GM18909 (cell line): ENCODE measurements at regions not wholly inside any gene's neighbourhood (a gene's known extent, or its start where the extent isn't known, plus 50 kb on each side); places are given as distances from the start of the nearest gene placed in this dataset.

Experiments
- ATAC-seq: cut with Tn5 transposase; IDR thresholded peaks from one replicate; pipeline ENCODE4 v1.9.1; 2021; ENCODE audit warnings: mild to moderate bottlenecking; ENCODE audit not compliant: unreplicated experiment, poor library complexity

GRCh38 chr19:29290853-29291252, 77.9 kb upstream of the UQCRFS1 start:
- ATAC-seq: no peak

- no peak for ATAC-seq
These were observed 79.2 kb upstream of the UQCRFS1 start for GRCh38 chr19:29292153-29292552.

- no peak for ATAC-seq
These were observed 79.6 kb upstream of the UQCRFS1 start for GRCh38 chr19:29292562-29292961.

- ATAC-seq: no peak
These were observed 80.3 kb upstream of the UQCRFS1 start for GRCh38 chr19:29293292-29293691.

- no peak for ATAC-seq
These were observed 80.9 kb upstream of the UQCRFS1 start for GRCh38 chr19:29293736-29294342.

- ATAC-seq: no peak
These were observed 81.4 kb upstream of the UQCRFS1 start for GRCh38 chr19:29294343-29294811.

GRCh38 chr19:29295285-29295684, 82.3 kb upstream of the UQCRFS1 start:
- no peak for ATAC-seq

- ATAC-seq: no peak
These were observed 84.4 kb upstream of the UQCRFS1 start for GRCh38 chr19:29297381-29297780.

GRCh38 chr19:29299416-29300380, 86.7 kb upstream of the UQCRFS1 start:
- ATAC-seq: no peak

- no peak for ATAC-seq
These were observed 89.3 kb upstream of the UQCRFS1 start for GRCh38 chr19:29302002-29302928.

GRCh38 chr19:29303069-29303718, 90.2 kb upstream of the UQCRFS1 start:
- no peak for ATAC-seq

GRCh38 chr19:29303719-29304090, 90.8 kb upstream of the UQCRFS1 start:
- ATAC-seq: no peak

GRCh38 chr19:29305268-29305667, 92.3 kb upstream of the UQCRFS1 start:
- ATAC-seq: no peak

GRCh38 chr19:29308977-29309590, 96.1 kb upstream of the UQCRFS1 start:
- ATAC-seq: no peak

GRCh38 chr19:29309637-29310036, 96.7 kb upstream of the UQCRFS1 start:
- ATAC-seq: no peak

- no peak for ATAC-seq
These were observed 98.3 kb upstream of the UQCRFS1 start for GRCh38 chr19:29311191-29311790.

- no peak for ATAC-seq
These were observed 102.7 kb upstream of the UQCRFS1 start for GRCh38 chr19:29315556-29316190.

GRCh38 chr19:29318581-29318980, 105.6 kb upstream of the UQCRFS1 start:
- no peak for ATAC-seq

GRCh38 chr19:29320086-29320485, 107.1 kb upstream of the UQCRFS1 start:
- ATAC-seq: no peak
